Left ventricle myocardium inferior (tissue), 1 donor: ENCODE measurements at regions not wholly inside any gene's neighbourhood (a gene's known extent, or its start where the extent isn't known, plus 50 kb on each side); places are given as distances from the start of the nearest gene placed in this dataset.

ENCODE experiments used
- DNase-seq: peaks from one replicate; pipeline ENCODE4 v3.0.0-alpha.2; 2020
- H3K27ac ChIP-seq: fragments of 200-600 bp; replicated peaks from 2 replicates; pipeline ENCODE4 v1.8.0; 2021
- H3K27me3 ChIP-seq: fragments of 200-600 bp; 2 replicates; pipeline ENCODE4 v1.8.0; 2021; ENCODE audit warnings: low read depth
- H3K36me3 ChIP-seq: fragments of 200-600 bp; 2 replicates; pipeline ENCODE4 v1.8.0; 2021
- H3K4me1 ChIP-seq: fragments of 200-600 bp; 2 replicates; pipeline ENCODE4 v1.8.0; 2021
- H3K4me3 ChIP-seq: fragments of 200-600 bp; 2 replicates; pipeline ENCODE4 v1.8.0; 2021; ENCODE audit warnings: mild to moderate bottlenecking, moderate library complexity
- H3K9me3 ChIP-seq: fragments of 200-600 bp; replicated peaks from 2 replicates; pipeline ENCODE4 v1.8.0; 2021
- CTCF ChIP-seq: fragments of 200-600 bp; IDR thresholded peaks from 2 replicates; pipeline ENCODE4 v1.8.0; 2021; ENCODE audit warnings: antibody characterized with exemption, mild to moderate bottlenecking, borderline replicate concordance
- intact Hi-C: fragments of 100-400 bp; cut with micrococcal nuclease; formaldehyde crosslinking; loops from one replicate; pipeline ENCODE4 v1.11.0; 2022
- donor health status: DM: no; HTN: yes; CAD: no; lungs with severe emphysema.

DNA sequence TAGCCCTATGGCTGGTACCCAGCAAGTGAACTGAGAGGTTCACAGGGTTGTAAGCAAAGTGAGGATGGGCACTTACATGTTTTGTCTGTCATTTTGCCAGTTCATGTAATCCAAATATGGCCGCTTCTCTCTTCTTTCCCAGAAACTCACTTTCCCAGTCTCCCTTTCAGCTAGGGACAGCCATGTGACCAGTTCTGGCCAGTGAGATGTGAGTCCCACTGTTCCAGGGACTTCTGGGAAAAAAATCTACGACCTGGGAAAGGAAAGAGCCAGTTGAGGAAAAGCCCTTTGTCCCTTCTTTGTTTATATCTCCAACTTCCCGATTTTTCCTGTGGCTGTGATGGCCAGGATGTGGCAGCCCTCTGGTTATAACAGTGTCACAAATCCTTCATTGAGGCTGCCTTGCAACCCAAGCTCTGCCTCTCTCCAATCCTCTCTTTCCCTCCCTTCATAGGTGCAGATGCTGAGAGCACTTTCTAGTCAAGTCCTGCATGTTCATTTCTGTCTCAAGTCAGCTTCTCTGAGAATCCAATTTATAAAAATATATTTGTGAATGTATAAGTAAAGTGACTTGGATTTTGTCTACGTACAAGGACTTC is 148.6 kb upstream of the ZFP64 start:
- Histone ChIP-seq H3K4me3 (no peak overlapping the region), H3K27me3 (peaks cover 9% of the 10 kb centered on the region), H3K4me1 (no peaks in the 10 kb centered on the region), H3K9me3 (no peaks in the 10 kb centered on the region), H3K27ac (no peak overlapping the region), H3K36me3 (no peaks in the 10 kb centered on the region)
- intact Hi-C loops: no loop called here
- no peak for TF ChIP-seq CTCF
- no peak for DNase-seq

DNA sequence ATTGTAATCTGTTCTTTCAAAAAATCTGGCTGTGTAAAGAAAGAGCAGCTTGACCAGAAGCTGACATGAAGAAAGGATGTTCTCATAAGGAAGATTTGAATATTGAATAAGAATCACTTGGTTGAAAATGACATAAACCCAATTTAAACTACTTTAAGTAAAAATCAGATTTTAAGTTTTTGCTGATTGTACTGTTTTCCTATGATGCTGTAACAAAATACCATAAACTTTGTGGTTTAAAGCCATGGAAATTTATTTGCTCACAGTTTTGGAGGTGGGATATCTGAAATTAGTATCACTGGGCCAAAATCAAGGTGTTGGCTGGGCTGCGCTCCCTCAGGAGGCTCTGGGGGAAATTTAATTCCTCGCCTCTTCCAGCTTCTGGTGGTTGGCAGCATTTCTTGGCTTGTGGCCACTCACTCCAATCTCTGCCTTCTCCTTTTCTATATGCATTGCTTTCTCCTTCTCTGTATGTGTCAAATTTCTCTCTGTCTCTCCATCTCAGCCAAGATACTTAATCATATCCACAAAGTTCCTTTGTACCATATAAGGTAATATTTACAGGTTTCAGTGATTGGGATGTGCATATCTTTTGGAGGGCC is 141.2 kb upstream of the ZFP64 start:
- intact Hi-C loops: no loop called here

DNA sequence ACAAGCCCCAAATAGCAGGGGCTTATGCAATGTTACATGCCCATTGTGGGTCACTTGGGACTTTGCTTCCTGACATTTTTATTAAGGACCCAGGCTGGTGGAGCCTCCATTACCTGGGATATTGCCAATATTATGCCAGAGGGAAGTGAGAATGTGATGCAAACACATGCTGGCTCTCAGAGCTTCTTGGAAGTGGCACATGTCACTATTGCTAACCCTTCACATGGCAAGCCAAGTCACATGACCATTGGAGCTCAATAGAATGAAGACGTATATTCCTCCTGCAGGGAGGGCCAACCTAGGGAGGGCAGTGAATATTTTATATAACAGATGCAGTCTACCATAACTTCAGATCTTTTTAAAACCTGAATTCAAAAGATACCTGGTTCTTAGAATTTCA is 140.7 kb upstream of the ZFP64 start:
- TF ChIP-seq CTCF: no peak
- peaks cover 25% of the 10 kb centered on the region for H3K27me3 ChIP-seq
- no peaks in the 10 kb centered on the region for H3K36me3 ChIP-seq
- DNase-seq: no peak
- no peaks in the 10 kb centered on the region for H3K4me1 ChIP-seq
- H3K4me3 ChIP-seq: no peak overlapping the region
- H3K27ac ChIP-seq: no peak overlapping the region
- intact Hi-C loops: no loop called here
- H3K9me3 ChIP-seq: peaks cover 4% of the 10 kb centered on the region

More for the DNA sequence above, 141.2 kb upstream of the ZFP64 start:
- Histone ChIP-seq H3K27ac (no peak overlapping the region), H3K36me3 (no peaks in the 10 kb centered on the region), H3K27me3 (peaks cover 25% of the 10 kb centered on the region), H3K4me1 (no peaks in the 10 kb centered on the region), H3K4me3 (no peak overlapping the region), H3K9me3 (peaks cover 4% of the 10 kb centered on the region)
- DNase-seq: no peak
- no peak for TF ChIP-seq CTCF

DNA sequence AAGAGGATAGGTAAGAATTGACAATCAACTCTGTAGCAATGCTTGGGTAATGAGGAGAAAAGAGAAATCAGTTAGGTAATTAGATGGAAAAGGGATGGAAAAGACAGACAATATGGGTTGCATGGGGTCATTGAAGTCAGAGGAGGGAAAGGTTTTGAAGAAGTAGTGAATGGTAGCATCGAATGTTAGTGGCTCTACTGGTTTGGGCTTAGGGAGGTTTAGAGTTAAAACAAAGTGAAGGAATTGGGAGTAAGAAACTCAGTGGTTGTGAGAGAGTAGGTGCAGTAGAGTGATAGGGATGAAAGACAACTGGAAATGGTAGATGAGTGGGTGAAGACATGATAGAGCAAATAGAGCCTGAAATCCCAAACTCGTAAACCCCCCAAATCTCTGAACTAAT is 140.1 kb upstream of the ZFP64 start:
- no peak for TF ChIP-seq CTCF
- Histone ChIP-seq H3K4me3 (no peak overlapping the region), H3K36me3 (no peaks in the 10 kb centered on the region), H3K4me1 (no peaks in the 10 kb centered on the region), H3K27ac (no peak overlapping the region), H3K27me3 (peaks cover 24% of the 10 kb centered on the region), H3K9me3 (peaks cover 4% of the 10 kb centered on the region)
- DNase-seq: no peak
- intact Hi-C loops: no loop called here

DNA sequence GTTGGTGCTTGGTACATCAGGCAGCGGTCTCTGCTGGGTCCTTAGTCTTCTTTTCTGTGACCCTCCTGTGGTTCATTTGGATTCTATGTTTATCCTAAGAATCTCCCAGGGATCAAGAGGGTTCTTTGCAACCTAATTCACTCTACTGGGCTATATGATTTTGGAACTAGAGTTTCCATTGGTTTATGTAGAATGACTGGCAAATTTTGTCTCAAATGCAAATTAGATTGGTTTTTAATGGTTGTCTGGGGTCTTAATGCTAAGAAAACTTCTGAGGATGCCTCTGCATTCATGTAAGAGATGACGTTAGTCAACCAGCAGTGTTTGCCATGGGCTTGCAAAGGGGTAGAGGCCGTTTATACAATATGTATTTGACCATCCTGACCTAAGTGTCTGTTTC is 129.8 kb upstream of the ZFP64 start:
- Histone ChIP-seq H3K36me3 (no peaks in the 10 kb centered on the region), H3K27ac (no peak overlapping the region), H3K27me3 (peaks cover 20% of the 10 kb centered on the region), H3K4me1 (no peaks in the 10 kb centered on the region), H3K4me3 (no peak overlapping the region), H3K9me3 (no peaks in the 10 kb centered on the region)
- intact Hi-C loops: no loop called here
- TF ChIP-seq CTCF: no peak
- DNase-seq: no peak
